ENCODE measurements at regions not wholly inside any gene's neighbourhood (a gene's known extent, or its start where the extent isn't known, plus 50 kb on each side); places are given as distances from the start of the nearest gene placed in this dataset.

DNA sequence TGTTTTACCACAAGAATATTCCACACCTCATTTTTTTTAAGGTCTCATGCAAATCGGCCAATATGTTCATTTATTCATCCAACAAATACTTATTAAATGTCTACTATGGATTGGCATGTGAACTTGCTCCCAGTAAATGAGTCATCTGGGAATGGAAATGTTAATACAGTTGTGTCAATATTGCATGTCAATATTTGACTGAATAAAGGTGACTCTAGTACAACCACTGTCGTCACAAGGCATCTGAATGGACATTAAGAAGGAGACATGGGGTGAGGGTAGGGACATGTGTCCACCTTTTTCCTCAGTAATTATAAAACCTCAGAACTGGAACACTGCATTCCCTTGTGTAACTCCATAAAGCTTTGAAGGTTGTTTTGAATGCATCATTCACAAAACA, 365.4 kb downstream of the ADCYAP1 start:
- TF ChIP-seq JUND (IDR thresholded peaks at IDR 0.05) (no peak), POLR2AphosphoS5 (IDR thresholded peaks at IDR 0.05; ENCODE audit: low read depth, low read length) (no peak), POLR2A (IDR thresholded peaks at IDR 0.05; ENCODE audit: borderline replicate concordance, extremely low read depth, insufficient read depth, insufficient read length) (no peak), EZH2 (IDR thresholded peaks at IDR 0.05) (no peak), TCF7L2 (IDR thresholded peaks at IDR 0.05; ENCODE audit: borderline replicate concordance, extremely low read depth, insufficient read depth, insufficient read length) (no peak)
- TF ChIP-seq, protein P1, sequence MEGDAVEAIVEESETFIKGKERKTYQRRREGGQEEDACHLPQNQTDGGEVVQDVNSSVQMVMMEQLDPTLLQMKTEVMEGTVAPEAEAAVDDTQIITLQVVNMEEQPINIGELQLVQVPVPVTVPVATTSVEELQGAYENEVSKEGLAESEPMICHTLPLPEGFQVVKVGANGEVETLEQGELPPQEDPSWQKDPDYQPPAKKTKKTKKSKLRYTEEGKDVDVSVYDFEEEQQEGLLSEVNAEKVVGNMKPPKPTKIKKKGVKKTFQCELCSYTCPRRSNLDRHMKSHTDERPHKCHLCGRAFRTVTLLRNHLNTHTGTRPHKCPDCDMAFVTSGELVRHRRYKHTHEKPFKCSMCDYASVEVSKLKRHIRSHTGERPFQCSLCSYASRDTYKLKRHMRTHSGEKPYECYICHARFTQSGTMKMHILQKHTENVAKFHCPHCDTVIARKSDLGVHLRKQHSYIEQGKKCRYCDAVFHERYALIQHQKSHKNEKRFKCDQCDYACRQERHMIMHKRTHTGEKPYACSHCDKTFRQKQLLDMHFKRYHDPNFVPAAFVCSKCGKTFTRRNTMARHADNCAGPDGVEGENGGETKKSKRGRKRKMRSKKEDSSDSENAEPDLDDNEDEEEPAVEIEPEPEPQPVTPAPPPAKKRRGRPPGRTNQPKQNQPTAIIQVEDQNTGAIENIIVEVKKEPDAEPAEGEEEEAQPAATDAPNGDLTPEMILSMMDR (IDR thresholded peaks at IDR 0.05 in 2 of 3, conservative IDR thresholded peaks at IDR 0.05 in 1 of 3; ENCODE audit: borderline replicate concordance in 1 of 3, insufficient read depth in 1 of 3, low read depth in 2 of 3, low read length in 2 of 3) = no peak
